NCI-H82 (cell line): ENCODE measurements at regions not wholly inside any gene's neighbourhood (a gene's known extent, or its start where the extent isn't known, plus 50 kb on each side); places are given as distances from the start of the nearest gene placed in this dataset.
"Not testable (repeated sequence)": the region's sequence is repeated elsewhere in the genome, so short reads cannot be mapped to it uniquely, and the experiment has no call there.

Source experiments
- DNase-seq: peaks from one replicate; lab custom pipeline; 2025; lab: John Stamatoyannopoulos, UW

GRCh38 chr2:118464546-118465265, 376.4 kb downstream of the INSIG2 start:
- no peak for DNase-seq

DNA sequence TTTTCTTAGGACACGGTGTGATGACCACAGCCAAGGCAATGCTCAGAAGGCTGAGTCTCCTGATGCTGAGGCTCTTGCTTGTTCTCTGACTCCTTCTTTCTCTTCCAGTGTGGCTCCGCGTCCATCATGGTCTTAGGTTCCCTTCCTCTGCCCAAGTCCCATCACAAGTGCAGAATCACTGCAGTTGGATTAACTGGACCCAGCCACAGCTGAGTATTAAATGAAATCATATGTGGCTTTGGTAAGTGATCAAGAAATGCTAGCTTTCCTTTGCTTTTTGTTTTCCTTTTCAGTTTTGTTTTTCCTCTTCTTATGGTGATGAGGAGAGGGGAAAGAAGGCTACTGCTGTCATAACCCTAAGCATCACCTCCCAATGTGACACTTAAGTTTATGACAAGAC, 375.8 kb downstream of the INSIG2 start:
- no peak for DNase-seq

DNA sequence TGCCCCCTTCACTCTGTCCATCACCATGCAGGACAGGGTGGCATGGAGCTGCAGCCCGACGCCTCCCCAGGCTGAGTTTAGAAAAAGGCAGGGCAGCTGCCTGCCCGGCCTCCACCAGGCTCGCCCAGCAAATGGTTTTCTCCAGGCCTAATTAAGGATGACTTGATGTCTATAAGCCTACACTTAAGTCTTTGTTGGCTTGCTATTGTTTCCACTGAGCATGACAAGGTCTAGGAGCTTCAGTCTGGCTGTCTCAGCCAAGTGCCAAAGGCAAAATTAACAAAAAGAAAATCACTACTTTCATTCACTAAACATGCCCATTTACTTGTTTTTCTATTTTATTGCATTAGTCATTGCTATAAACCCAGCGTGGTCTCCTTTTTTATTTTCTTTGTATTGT, 372.2 kb downstream of the INSIG2 start:
- DNase-seq, result no peak

- DNase-seq, result no peak
Observed at GRCh38 chr2:118459426-118459825, 371.2 kb downstream of the INSIG2 start.

DNA sequence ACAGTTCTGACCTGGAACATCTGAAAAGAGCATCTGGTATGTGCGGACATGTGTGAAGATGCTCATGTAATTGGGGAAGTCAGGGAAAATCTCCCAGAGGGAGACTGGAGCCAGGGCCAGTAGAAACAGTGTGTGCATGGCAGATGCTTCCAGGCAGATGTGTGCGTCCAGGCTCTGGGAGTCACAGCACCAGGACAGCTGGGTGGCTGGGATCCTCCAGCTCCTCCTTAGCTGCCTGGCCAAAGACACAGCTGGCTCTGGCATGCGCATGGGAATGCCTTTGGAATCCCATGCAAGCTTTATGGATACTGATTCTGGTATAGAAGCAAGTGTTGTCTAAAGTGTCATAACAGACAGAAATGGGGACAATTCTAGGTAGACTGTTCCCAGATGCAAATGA, 369.7 kb downstream of the INSIG2 start:
- no peak for DNase-seq

GRCh38 chr2:118449401-118449800, 361.1 kb downstream of the INSIG2 start:
- DNase-seq, result no peak

GRCh38 chr2:118443596-118443995, 355.3 kb downstream of the INSIG2 start:
- no peak for DNase-seq

DNA sequence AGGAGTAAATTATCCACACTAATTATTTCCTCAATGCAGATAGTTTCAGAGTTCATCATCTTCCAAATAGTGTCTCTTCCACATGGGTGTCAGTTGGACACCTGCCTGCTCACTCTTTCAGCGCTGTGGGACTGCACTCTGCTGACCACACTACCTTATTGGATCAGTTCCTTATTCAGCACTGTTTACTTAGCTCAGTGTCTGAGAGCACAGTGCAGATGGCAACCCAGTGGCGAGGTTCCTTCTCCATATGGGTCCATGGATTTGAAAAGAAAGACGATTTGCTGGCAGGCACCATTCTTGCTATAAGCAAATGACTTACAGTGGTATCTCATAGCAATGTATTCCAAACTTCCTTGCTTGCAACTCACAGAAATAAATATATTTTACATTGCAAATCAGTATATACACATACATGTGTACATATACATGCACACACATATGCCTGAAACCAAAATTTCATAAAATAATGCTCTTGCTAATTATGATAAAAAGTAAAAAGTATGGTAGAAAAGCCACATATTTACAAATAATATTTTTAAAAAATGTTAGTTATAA, 354.8 kb downstream of the INSIG2 start:
- DNase-seq, result peak; percentile 26

DNA sequence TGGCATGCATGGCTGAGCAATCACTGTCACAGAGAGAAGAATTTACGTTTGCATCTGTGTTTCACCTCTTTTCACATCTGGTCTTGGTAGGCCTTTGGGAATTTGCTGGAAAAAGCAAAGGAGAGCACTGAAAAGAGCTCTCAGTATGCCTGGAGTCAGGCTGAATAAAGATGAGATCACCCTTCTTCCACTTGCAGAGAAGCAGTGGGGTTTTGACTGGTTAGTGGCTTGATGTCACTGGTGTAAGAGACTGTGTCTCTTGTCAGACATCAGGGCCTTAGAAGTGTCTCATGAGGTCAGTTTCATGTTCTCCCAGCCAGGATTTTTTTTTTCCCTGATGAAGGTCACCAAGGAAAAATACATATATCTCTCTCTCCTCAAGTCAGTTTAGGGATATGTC, 353.8 kb downstream of the INSIG2 start:
- no peak for DNase-seq

DNA sequence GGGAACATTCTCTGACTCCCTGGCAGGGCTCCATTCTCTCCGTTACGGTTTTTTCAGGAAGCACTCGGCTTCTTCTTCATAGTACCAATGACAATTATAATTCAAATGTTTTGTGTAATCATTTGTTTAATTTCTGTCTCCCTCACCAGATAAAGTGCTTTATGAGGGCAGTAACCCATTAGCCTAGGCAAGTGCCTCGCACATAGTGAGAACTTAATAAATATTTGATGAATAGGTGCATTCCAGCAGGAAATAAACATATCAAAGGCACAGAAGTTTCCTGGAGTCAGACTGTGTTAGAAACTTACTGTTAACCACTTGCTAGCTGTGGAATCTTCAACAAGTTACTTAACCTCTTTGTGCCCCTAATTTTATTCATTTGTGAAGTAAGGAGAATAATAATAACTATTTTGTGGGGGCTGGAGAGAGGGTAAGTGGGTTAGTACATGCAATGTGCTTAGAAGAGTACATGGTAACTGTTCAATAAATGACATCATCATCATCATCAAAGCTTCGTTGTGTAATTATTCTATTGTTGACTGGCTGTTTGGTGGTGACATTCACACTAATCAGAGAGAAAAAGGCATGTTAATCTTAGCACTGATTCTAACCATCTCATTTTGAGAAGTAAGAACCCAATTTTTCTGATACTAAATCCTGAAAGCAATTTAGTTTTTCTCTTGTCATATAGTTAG, 352.3 kb downstream of the INSIG2 start:
- DNase-seq, result no peak

- no peak for DNase-seq
Observed at GRCh38 chr2:118437501-118437900, 349.2 kb downstream of the INSIG2 start.

DNA sequence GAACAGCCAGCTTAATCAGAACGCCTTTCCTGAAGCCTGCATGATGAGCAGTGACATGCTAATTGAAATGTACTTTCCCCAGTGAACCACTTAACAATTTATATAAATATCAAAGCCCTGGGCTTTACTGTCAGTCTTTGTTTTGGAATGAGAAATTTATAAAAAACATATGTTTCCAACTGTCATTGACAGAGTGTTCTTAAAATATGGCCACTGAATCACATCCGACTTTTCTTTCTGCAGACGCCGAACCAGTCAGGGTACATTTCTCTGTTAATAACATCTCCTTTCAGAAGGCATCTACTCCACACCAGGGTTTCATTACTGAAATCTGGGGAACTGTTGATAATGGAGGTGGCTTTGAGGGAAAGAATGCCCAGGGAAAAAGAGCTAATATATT, 343.7 kb downstream of the INSIG2 start:
- DNase-seq, result no peak

DNA sequence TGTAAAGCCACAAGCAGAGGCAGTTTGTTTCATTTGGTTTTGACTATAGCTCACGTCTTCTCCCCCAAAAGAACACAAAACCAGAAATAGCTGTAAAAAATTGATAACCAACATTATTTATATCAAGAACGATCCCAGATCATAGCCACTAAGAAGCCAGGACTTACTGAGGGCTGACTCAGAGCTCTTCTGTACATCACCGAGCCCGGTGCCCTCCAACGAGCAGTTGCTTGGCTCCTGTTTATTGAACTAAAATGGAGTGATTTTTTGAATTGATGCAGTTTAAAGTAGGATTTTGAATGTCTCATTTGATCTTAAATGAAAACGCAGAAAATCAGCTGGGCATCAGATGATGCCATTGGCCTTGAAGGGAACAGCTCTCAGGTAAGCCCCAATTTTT, 343.3 kb downstream of the INSIG2 start:
- DNase-seq, result no peak

- DNase-seq, result peak; percentile 4
Observed at GRCh38 chr2:118431165-118431517, 342.9 kb downstream of the INSIG2 start.

DNA sequence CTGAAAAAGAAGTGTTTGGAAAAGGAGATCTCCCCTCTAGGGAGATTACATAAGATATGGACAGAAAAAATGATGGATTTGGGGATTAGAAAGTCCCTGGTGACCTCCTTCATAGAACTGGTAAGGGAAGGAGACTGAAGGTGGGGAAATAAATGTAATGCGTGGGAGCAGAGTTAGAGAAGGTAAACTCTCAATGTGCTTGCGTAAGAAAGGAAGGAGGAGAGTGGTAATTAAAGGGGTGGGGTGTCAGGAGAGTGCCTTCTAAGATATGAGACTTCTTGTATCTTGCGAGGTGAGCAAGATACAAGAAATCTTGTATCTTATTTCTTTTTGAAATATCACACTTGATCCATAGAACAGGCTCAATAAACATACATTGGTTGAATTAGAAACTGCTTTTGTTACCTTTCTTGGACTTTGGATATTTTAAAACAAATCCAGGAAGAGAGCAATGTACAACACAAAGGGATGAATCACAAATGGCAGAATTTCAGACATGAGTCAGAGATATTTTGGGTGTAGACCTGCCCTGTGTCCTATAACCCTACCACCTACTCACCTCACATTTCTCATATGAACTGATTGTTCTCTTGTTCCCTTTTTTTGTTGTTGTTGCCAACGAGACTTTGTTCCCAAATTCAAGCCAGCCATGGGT, 342.4 kb downstream of the INSIG2 start:
- DNase-seq, result no peak

GRCh38 chr2:118425191-118425590, 336.9 kb downstream of the INSIG2 start:
- DNase-seq, result no peak

- no peak for DNase-seq
Observed at GRCh38 chr2:118423776-118424175, 335.5 kb downstream of the INSIG2 start.

DNA sequence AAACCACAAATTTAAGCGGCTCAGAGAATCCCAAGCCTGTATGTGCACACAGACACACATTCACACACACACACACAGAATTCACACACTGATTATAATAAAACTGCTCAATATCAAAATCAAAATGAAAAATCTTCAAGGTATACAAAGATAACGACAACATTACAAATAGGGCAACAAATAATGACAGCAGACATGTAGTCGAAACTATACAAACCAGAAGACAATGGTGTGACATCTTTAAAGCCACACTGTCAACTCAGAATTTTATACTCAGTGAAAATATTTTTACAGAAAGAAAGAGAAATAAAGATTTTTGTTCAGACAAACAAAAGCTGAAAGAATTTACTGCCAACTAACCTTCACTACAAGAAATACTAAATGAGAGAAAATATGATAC, 333.4 kb downstream of the INSIG2 start:
- DNase-seq, result no peak

DNA sequence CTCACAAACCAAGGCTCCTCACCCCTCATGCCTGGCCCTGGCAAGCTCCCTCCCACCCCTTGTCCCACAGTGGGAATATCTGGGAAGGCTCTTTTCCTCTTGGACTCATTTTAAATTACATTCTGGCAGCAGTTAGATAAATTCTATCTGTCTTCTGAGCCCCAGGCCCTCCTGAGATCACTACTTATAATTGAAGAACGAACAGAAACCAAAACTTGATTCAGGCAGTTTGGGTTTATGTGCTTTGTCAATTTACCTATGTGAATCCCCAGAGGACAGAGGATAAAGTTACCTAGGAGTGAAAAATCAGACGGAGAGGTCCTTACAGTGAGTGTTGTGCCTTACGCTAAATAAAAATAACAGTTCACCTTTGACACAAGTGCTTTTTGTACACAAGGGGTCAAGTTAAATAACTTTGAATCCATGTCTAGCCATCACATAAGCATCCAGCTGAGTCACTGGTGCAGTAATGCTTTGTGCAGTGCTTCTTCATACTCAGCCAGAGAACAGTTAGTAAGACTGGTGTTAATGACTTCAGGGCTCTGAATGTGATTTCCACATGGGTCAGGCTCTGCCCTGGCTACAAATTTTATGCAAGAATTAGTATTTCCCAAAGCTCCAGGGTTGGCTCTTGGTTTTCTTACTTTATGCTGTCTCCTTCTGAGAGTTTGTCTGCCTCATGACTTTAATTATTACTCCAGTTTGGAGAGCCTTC, 329.3 kb downstream of the INSIG2 start:
- no peak for DNase-seq

- DNase-seq, result not testable (repeated sequence)
Observed at GRCh38 chr2:118415186-118415585, 326.9 kb downstream of the INSIG2 start.

DNA sequence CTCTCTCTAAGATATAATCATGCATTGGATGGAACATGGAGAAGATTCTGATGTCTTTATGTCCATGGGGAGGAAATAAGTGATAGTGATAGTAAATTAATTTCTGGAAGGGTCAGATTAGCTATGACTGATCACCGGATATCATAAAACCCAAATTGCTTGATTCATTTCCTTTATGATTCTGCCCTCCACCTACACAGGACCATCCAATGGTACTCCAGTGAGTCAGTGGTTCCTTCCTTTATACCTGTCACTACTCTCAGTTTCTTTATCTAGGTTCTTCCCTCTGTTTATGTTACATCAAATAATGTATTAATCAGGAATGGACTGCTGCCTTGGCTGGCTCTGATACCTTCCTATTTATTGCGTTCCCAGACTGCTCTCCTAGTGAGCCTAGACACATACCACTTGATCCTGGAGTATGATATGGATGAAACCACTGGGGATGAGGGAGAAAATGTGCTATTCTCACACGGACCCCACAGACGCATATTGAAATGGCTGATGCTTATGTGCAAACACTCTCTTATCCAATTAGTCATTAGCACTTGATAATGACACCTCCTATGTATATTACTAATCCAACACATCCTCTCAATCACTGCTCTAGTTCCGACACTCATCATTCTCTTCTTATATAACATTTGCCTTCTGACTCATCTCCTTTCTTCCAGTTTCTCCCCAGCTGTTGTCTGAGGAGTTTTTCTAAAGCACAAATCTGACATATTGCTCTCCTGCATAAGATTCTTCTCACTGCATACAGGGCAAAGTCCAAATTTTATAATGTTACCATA, 315.6 kb downstream of the INSIG2 start:
- DNase-seq, result no peak

GRCh38 chr2:118388771-118389170, 300.5 kb downstream of the INSIG2 start:
- DNase-seq, result no peak
